SK-N-SH treated with all-trans-retinoic acid at 6 μM for 48 hours (cell line): ENCODE measurements at regions not wholly inside any gene's neighbourhood (a gene's known extent, or its start where the extent isn't known, plus 50 kb on each side); places are given as distances from the start of the nearest gene placed in this dataset.

Source experiments
- ATAC-seq: fragments of 200-7000 bp; cut with Tn5 transposase; 3 replicates; pipeline ENCODE4 v1.9.1; 2020; ENCODE audit warnings: mild to moderate bottlenecking, moderate library complexity
- ARNTL ChIP-seq: fragments of 450-650 bp; formaldehyde crosslinking; IDR thresholded peaks from 2 replicates; pipeline ENCODE4 v1.5.0; 2020; ENCODE audit warnings: low read depth, mild to moderate bottlenecking, moderate library complexity, borderline replicate concordance
- BACH2 ChIP-seq: fragments of 250-450 bp; sonication (Bioruptor Pico); IDR thresholded peaks from 2 replicates; pipeline ENCODE4 v1.9.0; 2021; ENCODE audit warnings: mild to moderate bottlenecking, borderline replicate concordance
- CREB5 ChIP-seq: fragments of 250-450 bp; sonication (Bioruptor Pico); IDR thresholded peaks from 2 replicates; pipeline ENCODE4 v1.5.1; 2020; ENCODE audit warnings: low read depth, mild to moderate bottlenecking, moderate library complexity
- CSDC2 ChIP-seq: fragments of 250-450 bp; sonication (Bioruptor Pico); IDR thresholded peaks from 2 replicates; pipeline ENCODE4 v1.5.0; 2020; ENCODE audit warnings: mild to moderate bottlenecking, moderate library complexity
- ESRRG ChIP-seq: fragments of 250-450 bp; sonication (Bioruptor Pico); IDR thresholded peaks from 2 replicates; pipeline ENCODE4 v1.6.1; 2021; ENCODE audit warnings: mild to moderate bottlenecking
- GLIS3 ChIP-seq: fragments of 250-450 bp; sonication (Bioruptor Pico); IDR thresholded peaks from 2 replicates; pipeline ENCODE4 v1.5.0; 2020; ENCODE audit warnings: mild to moderate bottlenecking, moderate library complexity
- ISL1 ChIP-seq: fragments of 250-450 bp; sonication (Bioruptor Pico); IDR thresholded peaks from 2 replicates; pipeline ENCODE4 v2.1.2; 2022; ENCODE audit warnings: mild to moderate bottlenecking, moderate library complexity
- OSR1 ChIP-seq: fragments of 250-450 bp; sonication (Bioruptor Pico); IDR thresholded peaks from 2 replicates; pipeline ENCODE4 v1.8.0; 2022; ENCODE audit warnings: moderate library complexity, mild to moderate bottlenecking, inconsistent platforms
- POU6F1 ChIP-seq: fragments of 250-450 bp; sonication (Bioruptor Pico); IDR thresholded peaks from 2 replicates; pipeline ENCODE4 v1.8.0; 2021; ENCODE audit warnings: low read depth, mild to moderate bottlenecking, moderate library complexity, borderline replicate concordance
- PPARA ChIP-seq: fragments of 250-450 bp; sonication (Bioruptor Pico); IDR thresholded peaks from 2 replicates; pipeline ENCODE4 v1.5.0; 2020; ENCODE audit warnings: mild to moderate bottlenecking, borderline replicate concordance
- RARB ChIP-seq: fragments of 250-450 bp; sonication (Bioruptor Pico); IDR thresholded peaks from 2 replicates; pipeline ENCODE4 v1.8.0; 2021; ENCODE audit warnings: mild to moderate bottlenecking, moderate library complexity
- SNAI2 ChIP-seq: fragments of 250-450 bp; sonication (Bioruptor Pico); IDR thresholded peaks from 2 replicates; pipeline ENCODE4 v1.5.0; 2020; ENCODE audit warnings: mild to moderate bottlenecking, moderate library complexity
- TCF4 ChIP-seq: fragments of 250-450 bp; sonication (Bioruptor Pico); IDR thresholded peaks from 2 replicates; pipeline ENCODE4 v1.8.0; 2021; ENCODE audit warnings: mild to moderate bottlenecking, moderate library complexity, borderline replicate concordance
- TOX ChIP-seq: fragments of 250-450 bp; sonication (Bioruptor Pico); IDR thresholded peaks from 2 replicates; pipeline ENCODE4 v1.8.0; 2021; ENCODE audit warnings: mild to moderate bottlenecking, moderate library complexity, borderline replicate concordance
- TSHZ2 ChIP-seq: fragments of 250-450 bp; sonication (Bioruptor Pico); IDR thresholded peaks from 2 replicates; pipeline ENCODE4 v1.5.0; 2020; ENCODE audit warnings: mild to moderate bottlenecking, moderate library complexity
- ZC3H10 ChIP-seq: fragments of 250-450 bp; sonication (Bioruptor Pico); IDR thresholded peaks from 2 replicates; pipeline ENCODE4 v1.5.1; 2021; ENCODE audit warnings: mild to moderate bottlenecking, moderate library complexity
- ZFP3 ChIP-seq: fragments of 250-450 bp; sonication (Bioruptor Pico); IDR thresholded peaks from 2 replicates; pipeline ENCODE4 v1.5.0; 2020; ENCODE audit warnings: mild to moderate bottlenecking, moderate library complexity
- ZFP30 ChIP-seq: fragments of 450-650 bp; formaldehyde crosslinking; IDR thresholded peaks from 2 replicates; pipeline ENCODE4 v1.5.0; 2022; ENCODE audit warnings: mild to moderate bottlenecking, moderate library complexity
- ZNF565 ChIP-seq: fragments of 450-650 bp; formaldehyde crosslinking; conservative IDR thresholded peaks from 2 replicates; pipeline ENCODE4 v1.5.0; 2020; ENCODE audit warnings: low read depth, mild to moderate bottlenecking, moderate library complexity
- ZNF70 ChIP-seq: fragments of 450-650 bp; formaldehyde crosslinking; IDR thresholded peaks from 2 replicates; pipeline ENCODE4 v1.5.0; 2020; ENCODE audit warnings: mild to moderate bottlenecking, moderate library complexity
- ZNF8 ChIP-seq: fragments of 450-650 bp; formaldehyde crosslinking; IDR thresholded peaks from 2 replicates; pipeline ENCODE4 v1.5.0; 2020; ENCODE audit warnings: mild to moderate bottlenecking, moderate library complexity

- no peak for TF ChIP-seq ZNF70
- no peak for TF ChIP-seq CREB5
- no peak for TF ChIP-seq ARNTL
- no peak for TF ChIP-seq RARB (CRISPR knock-in tag)
- no peak for TF ChIP-seq GLIS3 (CRISPR knock-in tag)
- TF ChIP-seq OSR1 (CRISPR knock-in tag) = no peak
- TF ChIP-seq ZFP3 (CRISPR knock-in tag) = no peak
- TF ChIP-seq TSHZ2 (CRISPR knock-in tag) = no peak
- TF ChIP-seq TOX (CRISPR knock-in tag) = no peak
- TF ChIP-seq BACH2 (CRISPR knock-in tag) = no peak
- ATAC-seq = no peak
These were observed 225.8 kb upstream of the CYLC2 start for GRCh38 chr9:102769307-102769706.

- TF ChIP-seq ZC3H10 (CRISPR knock-in tag) (no peak), OSR1 (CRISPR knock-in tag) (no peak)
- no peak for ATAC-seq
These were observed 227.1 kb upstream of the CYLC2 start for GRCh38 chr9:102768002-102768401.

GRCh38 chr9:102767076-102767475 is 228.1 kb upstream of the CYLC2 start:
- no peak for ATAC-seq
- TF ChIP-seq ZC3H10 (CRISPR knock-in tag) (no peak), TSHZ2 (CRISPR knock-in tag) (no peak), ZNF565 (CRISPR knock-in tag) (no peak), ZNF8 (CRISPR knock-in tag) (no peak), ISL1 (no peak), CSDC2 (CRISPR knock-in tag) (no peak), ZFP3 (CRISPR knock-in tag) (no peak), ARNTL (no peak), CREB5 (no peak), SNAI2 (CRISPR knock-in tag) (no peak), TCF4 (CRISPR knock-in tag) (no peak), POU6F1 (CRISPR knock-in tag) (no peak), TOX (CRISPR knock-in tag) (no peak), PPARA (CRISPR knock-in tag) (no peak), ZNF70 (no peak), ESRRG (CRISPR knock-in tag) (no peak), ZFP30 (CRISPR knock-in tag) (no peak)
